Adrenal gland (tissue), 5 donors: ENCODE measurements at regions not wholly inside any gene's neighbourhood (a gene's known extent, or its start where the extent isn't known, plus 50 kb on each side); places are given as distances from the start of the nearest gene placed in this dataset.

Experiments
- POLR2A ChIP-seq, 2 donors: fragments of 450-650 bp; IDR thresholded peaks; one replicate each; pipeline ENCODE4 v1.6.1; 2017; ENCODE audit warnings: antibody characterized with exemption in 2 of 2, mild to moderate bottlenecking in 2 of 2, moderate library complexity in 1 of 2
- TF ChIP-seq, protein P1 (sequence below), 6 experiments: fragments of 450-650 bp in 4 of 6; fragments of 200-600 bp in 2 of 6; sonication (generic) in 1 of 6; IDR thresholded peaks; 1 replicate in 5 of 6; 2 replicates in 1 of 6; pipeline versions ENCODE4 v1.5.1 to v1.8.0; 2016 to 2021; ENCODE audit warnings: antibody characterized with exemption in 6 of 6, mild to moderate bottlenecking in 2 of 6, moderate library complexity in 1 of 6
- donor health status: DM: no; HTN: no; CAD: no.

DNA sequence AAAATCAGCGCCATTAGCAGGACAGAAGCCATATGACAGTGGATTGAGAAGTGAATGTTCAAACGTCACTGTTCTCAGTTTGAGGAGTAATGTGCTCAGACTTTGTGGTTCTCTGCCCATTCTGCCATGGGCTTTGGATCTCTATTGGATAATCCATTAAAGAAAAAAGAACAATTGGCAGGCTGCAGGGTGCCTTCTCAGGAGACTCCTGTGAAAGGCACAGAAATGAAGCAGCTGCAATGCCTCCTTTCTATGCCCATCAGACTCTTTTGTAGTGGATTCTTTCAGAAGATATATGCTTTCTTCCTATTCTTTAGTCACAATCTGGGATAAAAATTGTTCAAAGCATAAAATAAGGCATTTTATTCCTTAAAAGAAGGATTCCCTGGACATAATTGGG lies 506.9 kb upstream of the KLHL29 start:
- TF ChIP-seq, protein P1, sequence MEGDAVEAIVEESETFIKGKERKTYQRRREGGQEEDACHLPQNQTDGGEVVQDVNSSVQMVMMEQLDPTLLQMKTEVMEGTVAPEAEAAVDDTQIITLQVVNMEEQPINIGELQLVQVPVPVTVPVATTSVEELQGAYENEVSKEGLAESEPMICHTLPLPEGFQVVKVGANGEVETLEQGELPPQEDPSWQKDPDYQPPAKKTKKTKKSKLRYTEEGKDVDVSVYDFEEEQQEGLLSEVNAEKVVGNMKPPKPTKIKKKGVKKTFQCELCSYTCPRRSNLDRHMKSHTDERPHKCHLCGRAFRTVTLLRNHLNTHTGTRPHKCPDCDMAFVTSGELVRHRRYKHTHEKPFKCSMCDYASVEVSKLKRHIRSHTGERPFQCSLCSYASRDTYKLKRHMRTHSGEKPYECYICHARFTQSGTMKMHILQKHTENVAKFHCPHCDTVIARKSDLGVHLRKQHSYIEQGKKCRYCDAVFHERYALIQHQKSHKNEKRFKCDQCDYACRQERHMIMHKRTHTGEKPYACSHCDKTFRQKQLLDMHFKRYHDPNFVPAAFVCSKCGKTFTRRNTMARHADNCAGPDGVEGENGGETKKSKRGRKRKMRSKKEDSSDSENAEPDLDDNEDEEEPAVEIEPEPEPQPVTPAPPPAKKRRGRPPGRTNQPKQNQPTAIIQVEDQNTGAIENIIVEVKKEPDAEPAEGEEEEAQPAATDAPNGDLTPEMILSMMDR (IDR thresholded peaks at IDR 0.05): no peak
- TF ChIP-seq POLR2A (IDR thresholded peaks at IDR 0.05): no peak
